OCI-LY1 (cell line): ENCODE measurements at regions not wholly inside any gene's neighbourhood (a gene's known extent, or its start where the extent isn't known, plus 50 kb on each side); places are given as distances from the start of the nearest gene placed in this dataset.
"Not testable (repeated sequence)": the region's sequence is repeated elsewhere in the genome, so short reads cannot be mapped to it uniquely, and the experiment has no call there.

Experiments used
- H2AFZ ChIP-seq: fragments of 200-600 bp; sonication (generic), shearing (Covaris generic); 2 replicates; pipeline ENCODE4 v1.6.0; 2014; ENCODE audit warnings: antibody characterized with exemption, mild to moderate bottlenecking, low read length
- H3F3A ChIP-seq: fragments of 200-600 bp; sonication (generic), shearing (Covaris generic); 2 replicates; pipeline ENCODE4 v1.6.0; 2014; ENCODE audit warnings: mild to moderate bottlenecking, antibody characterized with exemption, low read length, moderate library complexity; ENCODE audit not compliant: insufficient read depth
- H3K27ac ChIP-seq: fragments of 200-600 bp; sonication (generic); 2 replicates; pipeline ENCODE4 v1.5.1; 2014; ENCODE audit warnings: low read length, mixed run types, mild to moderate bottlenecking, low read depth; ENCODE audit not compliant: poor library complexity, severe bottlenecking
- H3K27me3 ChIP-seq: fragments of 200-600 bp; sonication (generic); 2 replicates; pipeline ENCODE4 v1.6.0; 2014; ENCODE audit warnings: antibody characterized with exemption, mild to moderate bottlenecking, low read length, moderate library complexity; ENCODE audit not compliant: insufficient read depth
- H3K36me3 ChIP-seq: fragments of 200-600 bp; sonication (generic); 2 replicates; pipeline ENCODE4 v1.6.1; 2014; ENCODE audit warnings: mild to moderate bottlenecking, antibody characterized with exemption, low read length, moderate library complexity, mixed read lengths; ENCODE audit not compliant: insufficient read depth
- H3K4me1 ChIP-seq: fragments of 200-600 bp; sonication (generic); 2 replicates; pipeline ENCODE4 v1.5.1; 2014; ENCODE audit warnings: mild to moderate bottlenecking, low read length, moderate library complexity; ENCODE audit not compliant: insufficient read depth, severe bottlenecking
- H3K4me2 ChIP-seq: fragments of 200-600 bp; sonication (generic), shearing (Covaris generic); 2 replicates; pipeline ENCODE4 v1.6.1; 2014; ENCODE audit warnings: low read length
- H3K4me3 ChIP-seq: fragments of 200-600 bp; sonication (generic); 2 replicates; pipeline ENCODE4 v1.5.1; 2014; ENCODE audit warnings: low read length, low read depth, mild to moderate bottlenecking, mixed read lengths; ENCODE audit not compliant: poor library complexity, severe bottlenecking
- H3K79me2 ChIP-seq: fragments of 200-600 bp; shearing (Covaris generic); 2 replicates; pipeline ENCODE4 v1.6.1; 2016; ENCODE audit warnings: mixed run types, low read length, mixed read lengths; ENCODE audit not compliant: insufficient read depth
- H3K9ac ChIP-seq: fragments of 200-600 bp; sonication (generic), shearing (Covaris generic); 2 replicates; pipeline ENCODE4 v1.6.1; 2014; ENCODE audit warnings: mild to moderate bottlenecking, low read length, mixed read lengths
- H3K9me2 ChIP-seq: fragments of 200-600 bp; sonication (generic), shearing (Covaris generic); 2 replicates; pipeline ENCODE4 v1.6.1; 2014; ENCODE audit warnings: low read depth, mild to moderate bottlenecking, low read length, mixed read lengths
- H3K9me3 ChIP-seq: fragments of 200-600 bp; shearing (Covaris generic); 2 replicates; pipeline ENCODE4 v1.6.1; 2014; ENCODE audit warnings: low read length, mixed read lengths
- H4K20me1 ChIP-seq: fragments of 200-600 bp; sonication (generic), shearing (Covaris generic); 2 replicates; pipeline ENCODE4 v1.6.0; 2016; ENCODE audit warnings: mild to moderate bottlenecking, low read length; ENCODE audit not compliant: insufficient read depth
- CTCF ChIP-seq: fragments of 200-600 bp; sonication (generic), shearing (Covaris generic); IDR thresholded peaks from 2 replicates; pipeline ENCODE4 v1.5.1; 2017; ENCODE audit warnings: mild to moderate bottlenecking, antibody characterized with exemption, low read length, moderate library complexity, mixed read lengths
- EZH2 ChIP-seq: fragments of 200-600 bp; sonication (generic), shearing (Covaris generic); IDR thresholded peaks from 2 replicates; pipeline ENCODE4 v1.8.0; 2017; ENCODE audit warnings: borderline replicate concordance, mixed run types, mild to moderate bottlenecking, antibody characterized with exemption, low read length, moderate library complexity, mixed read lengths

- H3K36me3 ChIP-seq = no peaks in the 10 kb centered on the region
Measured at GRCh38 chrX:468979-469378, 82.3 kb upstream of the PPP2R3B start.

GRCh38 chrX:470686-471085 is 84.0 kb upstream of the PPP2R3B start:
- Histone ChIP-seq H3F3A (no peaks in the 10 kb centered on the region), H3K36me3 (no peaks in the 10 kb centered on the region), H3K4me3 (no peak overlapping the region), H2AFZ (no peak overlapping the region), H3K27me3 (no peaks in the 10 kb centered on the region), H3K27ac (no peak overlapping the region), H3K4me1 (no peaks in the 10 kb centered on the region), H4K20me1 (no peaks in the 10 kb centered on the region), H3K9me2 (no peaks in the 10 kb centered on the region), H3K79me2 (no peaks in the 10 kb centered on the region), H3K4me2 (no peak overlapping the region), H3K9ac (no peak overlapping the region), H3K9me3 (no peaks in the 10 kb centered on the region)
- TF ChIP-seq EZH2 = no peak
- TF ChIP-seq CTCF = no peak

More at GRCh38 chrX:468979-469378, 82.3 kb upstream of the PPP2R3B start:
- H3K27ac ChIP-seq = no peak overlapping the region
- H3K4me3 ChIP-seq = no peak overlapping the region
- H3K79me2 ChIP-seq = no peaks in the 10 kb centered on the region
- no peaks in the 10 kb centered on the region for H3K27me3 ChIP-seq
- no peak overlapping the region for H3K4me2 ChIP-seq
- H3K9me2 ChIP-seq = no peaks in the 10 kb centered on the region
- no peaks in the 10 kb centered on the region for H3K9me3 ChIP-seq
- TF ChIP-seq EZH2 (no peak), CTCF (no peak)
- H3K4me1 ChIP-seq = no peaks in the 10 kb centered on the region
- no peaks in the 10 kb centered on the region for H3F3A ChIP-seq
- no peak overlapping the region for H2AFZ ChIP-seq
- no peaks in the 10 kb centered on the region for H4K20me1 ChIP-seq
- no peak overlapping the region for H3K9ac ChIP-seq

GRCh38 chrX:471281-471680 is 84.6 kb upstream of the PPP2R3B start:
- H4K20me1 ChIP-seq = no peaks in the 10 kb centered on the region
- no peak overlapping the region for H3K4me3 ChIP-seq
- H3K79me2 ChIP-seq = no peaks in the 10 kb centered on the region
- no peak for TF ChIP-seq CTCF
- TF ChIP-seq EZH2 = no peak
- no peaks in the 10 kb centered on the region for H3K9me3 ChIP-seq
- H3K27ac ChIP-seq = no peak overlapping the region
- H3K4me1 ChIP-seq = no peaks in the 10 kb centered on the region
- H2AFZ ChIP-seq = no peak overlapping the region
- H3K4me2 ChIP-seq = no peak overlapping the region
- no peaks in the 10 kb centered on the region for H3K27me3 ChIP-seq
- H3K9ac ChIP-seq = no peak overlapping the region
- H3F3A ChIP-seq = no peaks in the 10 kb centered on the region
- no peaks in the 10 kb centered on the region for H3K36me3 ChIP-seq
- H3K9me2 ChIP-seq = no peaks in the 10 kb centered on the region

DNA sequence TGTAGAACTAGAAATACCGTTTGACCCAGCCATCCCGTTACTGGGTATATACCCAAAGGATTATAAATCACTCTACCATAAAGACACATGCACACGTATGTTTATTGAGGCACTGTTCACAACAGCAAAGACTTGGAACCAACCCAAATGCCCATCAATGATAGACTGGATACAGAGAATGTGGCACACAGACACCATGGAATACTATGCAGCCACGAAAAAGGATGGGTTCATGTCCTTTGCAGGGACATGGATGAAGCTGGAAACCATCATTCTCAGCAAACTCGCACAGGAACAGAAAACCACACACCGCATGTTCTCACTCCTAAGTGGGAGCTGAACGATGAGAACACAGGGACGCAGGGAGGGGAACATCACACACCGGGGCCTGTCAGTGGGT is 85.6 kb upstream of the PPP2R3B start:
- not testable (repeated sequence) for H3K27ac ChIP-seq, H3K4me3 ChIP-seq, H3K79me2 ChIP-seq, H3K4me1 ChIP-seq, H3K4me2 ChIP-seq, H3F3A ChIP-seq, H3K9me3 ChIP-seq, H4K20me1 ChIP-seq, H3K36me3 ChIP-seq, H2AFZ ChIP-seq, H3K9me2 ChIP-seq, H3K9ac ChIP-seq, H3K27me3 ChIP-seq
